IMR-90 (cell line): ENCODE measurements at regions not wholly inside any gene's neighbourhood (a gene's known extent, or its start where the extent isn't known, plus 50 kb on each side); places are given as distances from the start of the nearest gene placed in this dataset.

ENCODE experiments used
- ATAC-seq: fragments of 200-7000 bp; cut with Tn5 transposase; 2 replicates; pipeline ENCODE4 v1.9.1; 2020; ENCODE audit warnings: low read depth, mild to moderate bottlenecking, moderate library complexity
- BruUV-seq: library from RNA; stranded (reverse); fragments of 400-500 nt; replicated peaks from 2 replicates; lab custom pipeline; 2021; lab: Mats Ljungman, UMichigan
- CTCF ChIA-PET: fragments of 300-600 bp; formaldehyde crosslinking; extraction: SDS; loops from one replicate; lab custom pipeline; 2021; ENCODE audit warnings: antibody characterized with exemption; lab: Yijun Ruan, JAX
- POLR2A ChIA-PET: fragments of 300-600 bp; sonication (Branson Sonifier 250); formaldehyde crosslinking; loops from one replicate; lab custom pipeline; 2022; ENCODE audit warnings: antibody characterized with exemption; ENCODE audit not compliant: unreplicated experiment; lab: Charles Lee
- DNase-seq: peaks from one replicate; pipeline ENCODE4 v3.0.0; 2013
- H2AFZ ChIP-seq: replicated peaks from 2 replicates; pipeline ENCODE3; 2013; ENCODE audit warnings: low read length, mild to moderate bottlenecking; ENCODE audit not compliant: poor library complexity
- H2AK5ac ChIP-seq: 2 replicates; pipeline ENCODE4 v1.6.1; 2013; ENCODE audit warnings: low read depth, low read length, inconsistent platforms
- H2AK9ac ChIP-seq: replicated peaks from 2 replicates; pipeline ENCODE3; 2013; ENCODE audit warnings: mild to moderate bottlenecking, low read depth, low read length, moderate library complexity; ENCODE audit not compliant: poor library complexity
- H2BK120ac ChIP-seq: 2 replicates; pipeline ENCODE4 v1.6.1; 2013; ENCODE audit warnings: low read depth, low read length, inconsistent platforms
- H2BK15ac ChIP-seq: 3 replicates; pipeline ENCODE4 v1.6.1; 2013; ENCODE audit warnings: low read depth, low read length, inconsistent platforms
- H2BK20ac ChIP-seq: 2 replicates; pipeline ENCODE4 v1.6.1; 2013; ENCODE audit warnings: low read depth, mild to moderate bottlenecking, inconsistent platforms, low read length, moderate library complexity
- H2BK5ac ChIP-seq: 2 replicates; pipeline ENCODE4 v1.6.1; 2013; ENCODE audit warnings: mild to moderate bottlenecking, low read depth, low read length, inconsistent platforms; ENCODE audit not compliant: poor library complexity, severe bottlenecking
- H3K14ac ChIP-seq: replicated peaks from 2 replicates; pipeline ENCODE4 v1.6.1; 2013; ENCODE audit warnings: low read depth, low read length, inconsistent platforms
- H3K18ac ChIP-seq: 2 replicates; pipeline ENCODE4 v1.6.1; 2013; ENCODE audit warnings: low read depth, low read length, control low read depth
- H3K23ac ChIP-seq: 2 replicates; pipeline ENCODE4 v1.6.1; 2013; ENCODE audit warnings: low read depth, low read length, inconsistent platforms
- H3K27ac ChIP-seq: 2 replicates; pipeline ENCODE4 v1.5.1; 2013; ENCODE audit warnings: mild to moderate bottlenecking, control low read depth, low read length; ENCODE audit not compliant: insufficient read depth
- H3K27me3 ChIP-seq: 2 replicates; pipeline ENCODE4 v1.6.1; 2013; ENCODE audit warnings: low read length; ENCODE audit not compliant: control insufficient read depth, insufficient read depth
- H3K36me3 ChIP-seq: 2 replicates; pipeline ENCODE4 v1.6.1; 2013; ENCODE audit warnings: low read length, mixed read lengths; ENCODE audit not compliant: control insufficient read depth, insufficient read depth
- H3K4ac ChIP-seq: 2 replicates; pipeline ENCODE4 v1.6.1; 2013; ENCODE audit warnings: low read depth, low read length, inconsistent platforms
- H3K4me1 ChIP-seq: 2 replicates; pipeline ENCODE4 v1.6.1; 2013; ENCODE audit warnings: low read length, mixed read lengths; ENCODE audit not compliant: control insufficient read depth, insufficient read depth
- H3K4me2 ChIP-seq: 2 replicates; pipeline ENCODE4 v1.6.1; 2013; ENCODE audit warnings: low read depth, mild to moderate bottlenecking, control low read depth, low read length, moderate library complexity
- H3K4me3 ChIP-seq: 2 replicates; pipeline ENCODE4 v1.5.1; 2013; ENCODE audit warnings: low read depth, mild to moderate bottlenecking, control low read depth, low read length, moderate library complexity; ENCODE audit not compliant: insufficient read depth
- H3K56ac ChIP-seq: 2 replicates; pipeline ENCODE4 v1.6.1; 2013; ENCODE audit warnings: low read length, inconsistent platforms; ENCODE audit not compliant: insufficient read depth; ENCODE audit errors: extremely low read depth
- H3K79me1 ChIP-seq, 2 experiments: 2 replicates each; pipeline ENCODE4 v1.6.1; 2013; ENCODE audit warnings: low read length in 2 of 2, inconsistent platforms in 1 of 2, low read depth in 1 of 2
- H3K9ac ChIP-seq: 2 replicates; pipeline ENCODE4 v1.6.1; 2013; ENCODE audit warnings: low read depth, low read length, control low read depth
- H3K9me1 ChIP-seq: 2 replicates; pipeline ENCODE4 v1.6.1; 2013; ENCODE audit warnings: low read length, inconsistent platforms; ENCODE audit not compliant: insufficient read depth
- H3K9me3 ChIP-seq: 2 replicates; pipeline ENCODE4 v1.6.1; 2013; ENCODE audit warnings: low read length; ENCODE audit not compliant: control insufficient read depth, insufficient read depth
- H4K20me1 ChIP-seq: 2 replicates; pipeline ENCODE4 v1.6.1; 2013; ENCODE audit warnings: low read length, inconsistent platforms; ENCODE audit not compliant: insufficient read depth
- H4K5ac ChIP-seq: 2 replicates; pipeline ENCODE4 v1.6.1; 2013; ENCODE audit warnings: mild to moderate bottlenecking, low read depth, low read length, control low read depth
- H4K8ac ChIP-seq, 2 experiments: 2 replicates each; pipeline ENCODE4 v1.6.1; 2013; ENCODE audit warnings: low read depth in 2 of 2, low read length in 2 of 2, control low read depth in 1 of 2, inconsistent platforms in 1 of 2
- H4K91ac ChIP-seq: 2 replicates; pipeline ENCODE4 v1.6.1; 2013; ENCODE audit warnings: low read depth, low read length, inconsistent platforms; ENCODE audit not compliant: insufficient read depth
- CHD1 ChIP-seq: IDR thresholded peaks from 2 replicates; pipeline ENCODE4 v1.6.1; 2012; ENCODE audit warnings: low read depth, low read length, improper control_type of control experiment
- USF2 ChIP-seq: fragments of 150-350 bp; IDR thresholded peaks from 2 replicates; pipeline ENCODE4 v1.6.1; 2017; ENCODE audit warnings: mild to moderate bottlenecking, antibody characterized with exemption, low read length, low read depth
- WGBS, 2 experiments: methylation state at CpG; one replicate each; pipeline versions ENCODE4 v1.1.5 to v1.1.7; 2013; ENCODE audit warnings: missing lambda C conversion rate in 2 of 2; ENCODE audit not compliant: insufficient read length in 1 of 2; ENCODE audit errors: extremely low coverage in 2 of 2; 5-methylcytosine and 5-hydroxymethylcytosine counted together
- dilution Hi-C: fragments of 300-500 bp; cut with HindIII; formaldehyde crosslinking; loops from one replicate; pipeline ENCODE4 v1.14.3; 2018; ENCODE audit warnings: low sequenced_read_pairs; ENCODE audit not compliant: unreplicated experiment
- in situ Hi-C: fragments of 300-500 bp; cut with MboI; formaldehyde crosslinking; loops from 3 replicates; pipeline ENCODE4 v1.14.3; 2019; ENCODE audit warnings: low sequenced_read_pairs, inconsistent platforms, mixed read lengths
- intact Hi-C: fragments of 100-400 bp; cut with micrococcal nuclease; formaldehyde crosslinking; loops from 2 replicates; pipeline ENCODE4 v1.10.0; 2022

- no CpG with 5 or more reads among the region's 5 CpGs for WGBS, 2 experiments
These were observed 75.8 kb upstream of the TEX51 start for GRCh38 chr2:126822921-126823320.

More at GRCh38 chr2:126822921-126823320, 75.8 kb upstream of the TEX51 start:
- intact Hi-C loops, result no loop called here
- no peaks in the 10 kb centered on the region for H3K9me3 ChIP-seq
- H2AFZ ChIP-seq, result no peak overlapping the region
- H3K4me2 ChIP-seq, result no peak overlapping the region
- H3K4ac ChIP-seq, result no peak overlapping the region
- no peaks in the 10 kb centered on the region for H3K9me1 ChIP-seq
- BruUV-seq, result no TSS peak
- H3K79me1 ChIP-seq, result no peaks in the 10 kb centered on the region
- no peak overlapping the region for H3K14ac ChIP-seq
- no peak overlapping the region for H3K27ac ChIP-seq
- H3K9ac ChIP-seq, result no peak overlapping the region
- H2BK20ac ChIP-seq, result no peak overlapping the region
- H3K56ac ChIP-seq, result no peak overlapping the region
- no peak overlapping the region for H2AK9ac ChIP-seq
- POLR2A ChIA-PET, result no interaction called here
- no peak overlapping the region for H4K91ac ChIP-seq
- H2BK5ac ChIP-seq, result no peak overlapping the region
- no peaks in the 10 kb centered on the region for H4K20me1 ChIP-seq
- no peak overlapping the region for H4K5ac ChIP-seq
- H3K36me3 ChIP-seq, result no peaks in the 10 kb centered on the region
- TF ChIP-seq USF2 (no peak), CHD1 (no peak)
- in situ Hi-C loops, result no loop called here
- H2AK5ac ChIP-seq, result no peak overlapping the region
- no peak for ATAC-seq
- no peak overlapping the region for H2BK120ac ChIP-seq
- no peak overlapping the region for H2BK15ac ChIP-seq
- H3K27me3 ChIP-seq, result no peaks in the 10 kb centered on the region
- no peak overlapping the region for H3K4me3 ChIP-seq
- no peak for DNase-seq
- H3K18ac ChIP-seq, result no peak overlapping the region
- CTCF ChIA-PET, result no interaction called here
- dilution Hi-C loops, result no loop called here
- H4K8ac ChIP-seq, result no peak overlapping the region
- H3K23ac ChIP-seq, result no peak overlapping the region
- H3K4me1 ChIP-seq, result no peaks in the 10 kb centered on the region
